ENCODE measurements at regions not wholly inside any gene's neighbourhood (a gene's known extent, or its start where the extent isn't known, plus 50 kb on each side); places are given as distances from the start of the nearest gene placed in this dataset.
A peak's percentile ranks its signal among the peaks of the same experiment; 100 is the strongest.

- no peak for DNase-seq
Measured at GRCh38 chr14:101118746-101119591, 215.4 kb upstream of the RTL1 start.

- DNase-seq, result no peak
Measured at GRCh38 chr14:101119830-101120571, 216.5 kb upstream of the RTL1 start.

GRCh38 chr14:101120641-101121507, 217.4 kb upstream of the RTL1 start:
- peak in 14 of 51 donors; percentile 8 to 50 (median 26) for DNase-seq

GRCh38 chr14:101121508-101122139, 218.1 kb upstream of the RTL1 start:
- DNase-seq, result no peak

- no peak for DNase-seq
Measured at GRCh38 chr14:101122237-101123141, 219.0 kb upstream of the RTL1 start.

GRCh38 chr14:101123618-101124510, 220.3 kb upstream of the RTL1 start:
- peak in 1 of 51 donors; percentile 20 for DNase-seq

- DNase-seq, result no peak
Measured at GRCh38 chr14:101124815-101125214, 221.3 kb upstream of the RTL1 start.

- no peak for DNase-seq
Measured at GRCh38 chr14:101125313-101125712, 221.8 kb upstream of the RTL1 start.

- DNase-seq, result no peak
Measured at GRCh38 chr14:101125719-101126651, 222.5 kb upstream of the RTL1 start.

- DNase-seq, result no peak
Measured at GRCh38 chr14:101126731-101127130, 223.2 kb upstream of the RTL1 start.

GRCh38 chr14:101127224-101127623, 223.7 kb upstream of the RTL1 start:
- DNase-seq, result no peak

- DNase-seq, result no peak
Measured at GRCh38 chr14:101128478-101129321, 225.2 kb upstream of the RTL1 start.

- no peak for DNase-seq
Measured at GRCh38 chr14:101129521-101130167, 226.1 kb upstream of the RTL1 start.

GRCh38 chr14:101130861-101131260, 227.3 kb upstream of the RTL1 start:
- DNase-seq, result no peak

GRCh38 chr14:101131451-101131916, 228.0 kb upstream of the RTL1 start:
- DNase-seq, result no peak

- DNase-seq, result no peak
Measured at GRCh38 chr14:101132051-101132571, 228.6 kb upstream of the RTL1 start.

All from hypothalamus (tissue), 51 donors.